Suprapubic skin (tissue), 4 donors: ENCODE measurements at regions not wholly inside any gene's neighbourhood (a gene's known extent, or its start where the extent isn't known, plus 50 kb on each side); places are given as distances from the start of the nearest gene placed in this dataset.
"Not testable (repeated sequence)": the region's sequence is repeated elsewhere in the genome, so short reads cannot be mapped to it uniquely, and the experiment has no call there.

Experiments used
- DNase-seq, 2 donors: peaks; one replicate each; pipeline ENCODE4 v3.0.0-alpha.2; 2019; ENCODE audit warnings: low spot score in 2 of 2
- H3K27ac ChIP-seq: fragments of 200-600 bp; sonication (generic); one replicate; pipeline ENCODE4 v1.5.1; 2019
- H3K27me3 ChIP-seq: fragments of 200-600 bp; sonication (generic); one replicate; pipeline ENCODE4 v1.5.1; 2019
- H3K36me3 ChIP-seq: fragments of 200-600 bp; sonication (generic); one replicate; pipeline ENCODE4 v1.5.1; 2019
- H3K4me1 ChIP-seq: fragments of 200-600 bp; sonication (generic); one replicate; pipeline ENCODE4 v1.5.1; 2019
- H3K4me3 ChIP-seq: fragments of 200-600 bp; sonication (generic); one replicate; pipeline ENCODE4 v1.5.1; 2019; ENCODE audit warnings: mild to moderate bottlenecking
- H3K9me3 ChIP-seq: fragments of 200-600 bp; sonication (generic); one replicate; pipeline ENCODE4 v1.5.1; 2019
- CTCF ChIP-seq, 2 donors: fragments of 200-600 bp in 1 of 2; fragments of 450-650 bp in 1 of 2; sonication (generic) in 1 of 2; IDR thresholded peaks; one replicate each; pipeline ENCODE4 v1.5.1; 2016 to 2019; ENCODE audit warnings: antibody characterized with exemption in 2 of 2, mild to moderate bottlenecking in 1 of 2, moderate library complexity in 1 of 2
- EP300 ChIP-seq: sonication (generic); formaldehyde crosslinking; IDR thresholded peaks from one replicate; pipeline ENCODE4 v1.6.1; 2017; ENCODE audit warnings: antibody characterized with exemption
- POLR2A ChIP-seq, 2 donors: fragments of 450-650 bp; IDR thresholded peaks; one replicate each; pipeline ENCODE4 v1.6.1; 2017; ENCODE audit warnings: antibody characterized with exemption in 2 of 2, mild to moderate bottlenecking in 2 of 2, moderate library complexity in 2 of 2
- POLR2AphosphoS5 ChIP-seq, 3 donors: sonication (generic); formaldehyde crosslinking; IDR thresholded peaks; one replicate each; pipeline ENCODE4 v1.6.1; 2017; ENCODE audit warnings: antibody characterized with exemption in 3 of 3
- WGBS: methylation state at CpG from one replicate; pipeline ENCODE4 v1.1.5; 2018; 5-methylcytosine and 5-hydroxymethylcytosine counted together

- no peaks in the 10 kb centered on the region for H3K4me1 ChIP-seq
- no peak for DNase-seq
- peaks cover 10% of the 10 kb centered on the region for H3K27me3 ChIP-seq
- H3K9me3 ChIP-seq, result peaks cover 3% of the 10 kb centered on the region
- 38% methylated on average over 1 of the region's 1 CpG for whole genome bisulfite sequencing
- H3K4me3 ChIP-seq, result no peak overlapping the region
- no peaks in the 10 kb centered on the region for H3K36me3 ChIP-seq
- no peak for TF ChIP-seq CTCF (IDR thresholded peaks at IDR 0.05)
- no peak overlapping the region for H3K27ac ChIP-seq
Observed at GRCh38 chr15:53202876-53203275, 412.7 kb upstream of the ONECUT1 start.

- peaks cover 14% of the 10 kb centered on the region for H3K27me3 ChIP-seq
- WGBS, result 3% methylated on average over 23 of the region's 23 CpGs
- no peaks in the 10 kb centered on the region for H3K4me1 ChIP-seq
- H3K27ac ChIP-seq, result no peak overlapping the region
- peak in 1 of 2 donors; percentile 82 for TF ChIP-seq CTCF (IDR thresholded peaks at IDR 0.05)
- TF ChIP-seq POLR2AphosphoS5 (IDR thresholded peaks at IDR 0.05), result no peak
- TF ChIP-seq EP300, result no peak
- no peak for TF ChIP-seq POLR2A (IDR thresholded peaks at IDR 0.05)
- H3K9me3 ChIP-seq, result no peaks in the 10 kb centered on the region
- DNase-seq, result no peak
- H3K4me3 ChIP-seq, result no peak overlapping the region
- H3K36me3 ChIP-seq, result no peaks in the 10 kb centered on the region
Observed at GRCh38 chr15:53197426-53197839, 407.3 kb upstream of the ONECUT1 start.

GRCh38 chr15:53196788-53197187, 406.7 kb upstream of the ONECUT1 start:
- DNase-seq, result no peak
- H3K36me3 ChIP-seq, result no peaks in the 10 kb centered on the region
- peaks cover 14% of the 10 kb centered on the region for H3K27me3 ChIP-seq
- no peaks in the 10 kb centered on the region for H3K4me1 ChIP-seq
- no peaks in the 10 kb centered on the region for H3K9me3 ChIP-seq
- H3K4me3 ChIP-seq, result no peak overlapping the region
- TF ChIP-seq EP300, result no peak
- no peak for TF ChIP-seq POLR2A (IDR thresholded peaks at IDR 0.05)
- no peak for TF ChIP-seq POLR2AphosphoS5 (IDR thresholded peaks at IDR 0.05)
- no peak for TF ChIP-seq CTCF (IDR thresholded peaks at IDR 0.05)
- H3K27ac ChIP-seq, result no peak overlapping the region
- 58% methylated on average over 11 of the region's 11 CpGs for WGBS

- H3K27ac ChIP-seq, result no peak overlapping the region
- TF ChIP-seq POLR2A (IDR thresholded peaks at IDR 0.05), result no peak
- no peak for TF ChIP-seq POLR2AphosphoS5 (IDR thresholded peaks at IDR 0.05)
- no peak for TF ChIP-seq CTCF (IDR thresholded peaks at IDR 0.05)
- no peak for TF ChIP-seq EP300
- peaks cover 13% of the 10 kb centered on the region for H3K27me3 ChIP-seq
- no peaks in the 10 kb centered on the region for H3K4me1 ChIP-seq
- H3K36me3 ChIP-seq, result no peaks in the 10 kb centered on the region
- WGBS, result 47% methylated on average over 5 of the region's 5 CpGs
- H3K9me3 ChIP-seq, result no peaks in the 10 kb centered on the region
- DNase-seq, result no peak
- H3K4me3 ChIP-seq, result no peak overlapping the region
Observed at GRCh38 chr15:53196242-53196641, 406.1 kb upstream of the ONECUT1 start.

- Histone ChIP-seq H3K4me1 (no peaks in the 10 kb centered on the region), H3K27me3 (peaks cover 7% of the 10 kb centered on the region), H3K27ac (no peak overlapping the region), H3K36me3 (no peaks in the 10 kb centered on the region), H3K9me3 (no peaks in the 10 kb centered on the region), H3K4me3 (no peak overlapping the region)
- DNase-seq, result no peak
- TF ChIP-seq EP300 (no peak), POLR2A (IDR thresholded peaks at IDR 0.05) (no peak), POLR2AphosphoS5 (IDR thresholded peaks at IDR 0.05) (no peak)
- 62% methylated on average over 2 of the region's 2 CpGs for whole genome bisulfite sequencing
Observed at GRCh38 chr15:53193149-53193548, 403.0 kb upstream of the ONECUT1 start.

GRCh38 chr15:53189860-53190259, 399.7 kb upstream of the ONECUT1 start:
- no peak overlapping the region for H3K27ac ChIP-seq
- DNase-seq, result no peak
- no peak overlapping the region for H3K4me3 ChIP-seq
- no peaks in the 10 kb centered on the region for H3K36me3 ChIP-seq
- no peaks in the 10 kb centered on the region for H3K4me1 ChIP-seq
- TF ChIP-seq CTCF (IDR thresholded peaks at IDR 0.05), result no peak
- no peak for TF ChIP-seq POLR2AphosphoS5 (IDR thresholded peaks at IDR 0.05)
- TF ChIP-seq POLR2A (IDR thresholded peaks at IDR 0.05), result no peak
- TF ChIP-seq EP300, result no peak
- no peaks in the 10 kb centered on the region for H3K9me3 ChIP-seq
- WGBS, result 72% methylated on average over 4 of the region's 4 CpGs
- H3K27me3 ChIP-seq, result no peaks in the 10 kb centered on the region

- not testable (repeated sequence) for H3K4me3 ChIP-seq, H3K27me3 ChIP-seq, H3K4me1 ChIP-seq, DNase-seq, H3K36me3 ChIP-seq, H3K27ac ChIP-seq, H3K9me3 ChIP-seq
- 95% methylated on average over 9 of the region's 9 CpGs for WGBS
Observed at GRCh38 chr15:53183449-53183848, 393.3 kb upstream of the ONECUT1 start.
